ENCODE measurements at regions not wholly inside any gene's neighbourhood (a gene's known extent, or its start where the extent isn't known, plus 50 kb on each side); places are given as distances from the start of the nearest gene placed in this dataset.

DNA sequence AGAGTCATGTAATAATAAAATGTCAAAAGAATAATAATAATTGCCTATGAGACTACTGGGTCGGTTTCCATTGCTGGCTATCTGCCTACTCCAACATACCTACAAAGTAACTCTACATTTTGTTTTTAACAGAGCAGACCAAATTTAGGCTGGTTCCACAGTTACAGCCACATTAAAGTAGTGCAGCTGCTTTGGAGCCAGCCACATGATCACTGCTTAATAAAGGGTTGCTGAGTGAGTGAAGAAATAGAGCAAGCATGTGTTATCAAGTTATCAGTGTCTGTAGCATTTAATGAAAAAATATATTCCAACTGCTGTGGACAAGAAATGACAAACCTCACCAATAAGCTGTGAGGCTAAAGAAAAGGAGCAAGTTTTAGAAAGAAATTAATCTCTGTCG lies 782.3 kb downstream of the PCDH18 start:
- Histone ChIP-seq H3K36me3 (ENCODE audit: control insufficient read depth in 2 of 3, insufficient read depth in 3 of 3, low read length in 3 of 3) (no peaks in the 10 kb centered on the region), H3K27me3 (ENCODE audit: control insufficient read depth in 2 of 2, insufficient read depth in 2 of 2, low read length in 2 of 2) (no peaks in the 10 kb centered on the region), H3K4me1 (ENCODE audit: control insufficient read depth in 2 of 2, insufficient read depth in 2 of 2, low read length in 2 of 2) (no peaks in the 10 kb centered on the region), H3K4me3 (ENCODE audit: low read length) (no peak overlapping the region), H3K9me3 (ENCODE audit: control insufficient read depth in 2 of 3, low read length in 3 of 3) (no peaks in the 10 kb centered on the region), H3K27ac (ENCODE audit: low read depth, low read length) (no peak overlapping the region)
- no peak for ATAC-seq
- CTCF ChIA-PET, result no interaction called here
- H3K4me1 Mint-ChIP-seq, result no peaks in the 10 kb centered on the region
- H3K27me3 Mint-ChIP-seq, result no peaks in the 10 kb centered on the region
- no peak overlapping the region for H3K27ac Mint-ChIP-seq
- H3K9me3 Mint-ChIP-seq, result peaks cover 0 to 11% (median 0%) of the 10 kb centered on the region in 11 donors
- DNase-seq, result no peak
- H3K4me3 Mint-ChIP-seq, result no peak overlapping the region
- POLR2A ChIA-PET, result no interaction called here
- intact Hi-C loops (cut with micrococcal nuclease), result no loop called here
- H3K36me3 Mint-ChIP-seq, result no peaks in the 10 kb centered on the region

GRCh38 chr4:136748773-136749172 lies 783.5 kb downstream of the PCDH18 start:
- intact Hi-C loops (cut with micrococcal nuclease), result no loop called here
- H3K27ac Mint-ChIP-seq, result no peak overlapping the region
- POLR2A ChIA-PET, result no interaction called here
- H3K36me3 Mint-ChIP-seq, result no peaks in the 10 kb centered on the region
- no peak overlapping the region for H3K27ac ChIP-seq (ENCODE audit: low read depth, low read length)
- no peaks in the 10 kb centered on the region for H3K27me3 Mint-ChIP-seq
- H3K9me3 ChIP-seq (ENCODE audit: control insufficient read depth in 2 of 3, low read length in 3 of 3), result no peaks in the 10 kb centered on the region
- no peak overlapping the region for H3K4me3 Mint-ChIP-seq
- no peak overlapping the region for H3K4me3 ChIP-seq (ENCODE audit: low read length)
- no peaks in the 10 kb centered on the region for H3K36me3 ChIP-seq (ENCODE audit: control insufficient read depth in 2 of 3, insufficient read depth in 3 of 3, low read length in 3 of 3)
- DNase-seq (no peak), ATAC-seq (no peak)
- no peaks in the 10 kb centered on the region for H3K4me1 ChIP-seq (ENCODE audit: control insufficient read depth in 2 of 2, insufficient read depth in 2 of 2, low read length in 2 of 2)
- peaks cover 0 to 11% (median 2%) of the 10 kb centered on the region in 11 donors for H3K9me3 Mint-ChIP-seq
- CTCF ChIA-PET, result no interaction called here
- H3K27me3 ChIP-seq (ENCODE audit: control insufficient read depth in 2 of 2, insufficient read depth in 2 of 2, low read length in 2 of 2), result no peaks in the 10 kb centered on the region
- H3K4me1 Mint-ChIP-seq, result no peaks in the 10 kb centered on the region

DNA sequence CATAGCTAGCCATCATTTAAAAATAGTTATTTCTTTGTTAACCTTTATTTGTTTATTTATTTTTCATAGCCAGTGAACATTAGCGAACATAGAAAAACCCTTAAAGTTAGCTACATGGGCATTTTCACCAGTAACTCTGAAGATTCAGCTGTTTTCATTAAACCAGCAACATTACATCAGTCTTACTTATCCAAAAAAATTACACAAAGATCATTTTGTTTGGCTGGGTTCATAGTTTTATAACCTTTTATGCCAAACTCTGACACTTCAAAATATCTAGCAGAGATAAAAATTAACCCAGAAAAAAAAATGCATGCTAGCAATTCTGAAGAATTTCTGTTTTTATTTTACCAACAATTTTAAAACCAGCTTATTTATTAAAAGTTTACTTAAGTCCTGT lies 784.1 kb downstream of the PCDH18 start:
- no peak overlapping the region for H3K27ac Mint-ChIP-seq
- no peaks in the 10 kb centered on the region for H3K27me3 Mint-ChIP-seq
- DNase-seq (no peak), ATAC-seq (no peak)
- ChIA-PET CTCF (no interaction called here), POLR2A (no interaction called here)
- Histone ChIP-seq H3K27ac (ENCODE audit: low read depth, low read length) (no peak overlapping the region), H3K36me3 (ENCODE audit: control insufficient read depth in 2 of 3, insufficient read depth in 3 of 3, low read length in 3 of 3) (no peaks in the 10 kb centered on the region), H3K4me3 (ENCODE audit: low read length) (no peak overlapping the region), H3K4me1 (ENCODE audit: control insufficient read depth in 2 of 2, insufficient read depth in 2 of 2, low read length in 2 of 2) (no peaks in the 10 kb centered on the region), H3K27me3 (ENCODE audit: control insufficient read depth in 2 of 2, insufficient read depth in 2 of 2, low read length in 2 of 2) (no peaks in the 10 kb centered on the region), H3K9me3 (ENCODE audit: control insufficient read depth in 2 of 3, low read length in 3 of 3) (no peaks in the 10 kb centered on the region)
- H3K36me3 Mint-ChIP-seq, result no peaks in the 10 kb centered on the region
- H3K4me1 Mint-ChIP-seq, result no peaks in the 10 kb centered on the region
- peaks cover 0 to 11% (median 2%) of the 10 kb centered on the region in 11 donors for H3K9me3 Mint-ChIP-seq
- no peak overlapping the region for H3K4me3 Mint-ChIP-seq
- intact Hi-C loops (cut with micrococcal nuclease), result no loop called here

GRCh38 chr4:136743238-136743637 lies 789.1 kb downstream of the PCDH18 start:
- no peak for DNase-seq
- Mint-ChIP-seq H3K4me1 (no peaks in the 10 kb centered on the region), H3K27ac (no peak overlapping the region), H3K9me3 (peaks cover 0 to 6% (median 3%) of the 10 kb centered on the region in 11 donors), H3K4me3 (no peak overlapping the region), H3K27me3 (no peaks in the 10 kb centered on the region), H3K36me3 (no peaks in the 10 kb centered on the region)
- ChIA-PET POLR2A (no interaction called here), CTCF (no interaction called here)
- no peak for ATAC-seq
- Histone ChIP-seq H3K4me1 (ENCODE audit: control insufficient read depth in 2 of 2, insufficient read depth in 2 of 2, low read length in 2 of 2) (no peaks in the 10 kb centered on the region), H3K36me3 (ENCODE audit: control insufficient read depth in 2 of 3, insufficient read depth in 3 of 3, low read length in 3 of 3) (no peaks in the 10 kb centered on the region), H3K27me3 (ENCODE audit: control insufficient read depth in 2 of 2, insufficient read depth in 2 of 2, low read length in 2 of 2) (no peaks in the 10 kb centered on the region), H3K27ac (ENCODE audit: low read depth, low read length) (no peak overlapping the region), H3K9me3 (ENCODE audit: control insufficient read depth in 2 of 3, low read length in 3 of 3) (no peaks in the 10 kb centered on the region), H3K4me3 (ENCODE audit: low read length) (no peak overlapping the region)
- intact Hi-C loops (cut with micrococcal nuclease), result no loop called here

DNA sequence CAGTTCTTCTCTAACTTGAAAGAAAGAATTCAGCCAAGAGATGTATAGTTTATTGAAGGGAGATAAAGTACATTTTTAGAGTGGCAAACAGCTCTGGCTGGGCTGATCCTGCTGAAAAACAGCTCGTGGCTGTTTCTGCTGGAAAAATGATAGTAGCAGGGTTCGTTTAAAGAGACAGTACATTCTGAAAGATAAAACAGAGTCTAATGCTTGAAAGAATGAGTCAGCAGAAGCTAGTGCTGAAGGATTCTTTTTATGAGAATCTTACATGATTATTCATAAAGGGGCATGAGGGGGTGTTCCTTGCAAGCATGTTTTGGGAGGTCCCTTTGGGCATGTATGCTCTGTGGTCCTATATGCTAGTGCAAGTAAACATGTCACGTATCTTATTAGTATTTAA lies 790.0 kb downstream of the PCDH18 start:
- H3K27ac ChIP-seq (ENCODE audit: low read depth, low read length), result no peak overlapping the region
- H3K36me3 ChIP-seq (ENCODE audit: control insufficient read depth in 2 of 3, insufficient read depth in 3 of 3, low read length in 3 of 3), result no peaks in the 10 kb centered on the region
- no peaks in the 10 kb centered on the region for H3K27me3 ChIP-seq (ENCODE audit: control insufficient read depth in 2 of 2, insufficient read depth in 2 of 2, low read length in 2 of 2)
- H3K4me1 ChIP-seq (ENCODE audit: control insufficient read depth in 2 of 2, insufficient read depth in 2 of 2, low read length in 2 of 2), result no peaks in the 10 kb centered on the region
- no peaks in the 10 kb centered on the region for H3K36me3 Mint-ChIP-seq
- no peak overlapping the region for H3K4me3 ChIP-seq (ENCODE audit: low read length)
- no peaks in the 10 kb centered on the region for H3K4me1 Mint-ChIP-seq
- no peak overlapping the region for H3K27ac Mint-ChIP-seq
- ATAC-seq, result no peak
- POLR2A ChIA-PET, result no interaction called here
- no peaks in the 10 kb centered on the region for H3K27me3 Mint-ChIP-seq
- H3K4me3 Mint-ChIP-seq, result no peak overlapping the region
- H3K9me3 ChIP-seq (ENCODE audit: control insufficient read depth in 2 of 3, low read length in 3 of 3), result no peaks in the 10 kb centered on the region
- CTCF ChIA-PET, result no interaction called here
- DNase-seq, result no peak
- intact Hi-C loops (cut with micrococcal nuclease), result no loop called here
- H3K9me3 Mint-ChIP-seq, result peaks cover 0 to 6% (median 3%) of the 10 kb centered on the region in 11 donors

GRCh38 chr4:136741468-136741867 lies 790.8 kb downstream of the PCDH18 start:
- H3K36me3 ChIP-seq (ENCODE audit: control insufficient read depth in 2 of 3, insufficient read depth in 3 of 3, low read length in 3 of 3), result no peaks in the 10 kb centered on the region
- H3K27ac ChIP-seq (ENCODE audit: low read depth, low read length), result no peak overlapping the region
- intact Hi-C loops (cut with micrococcal nuclease), result no loop called here
- ATAC-seq (no peak), DNase-seq (no peak)
- no peak overlapping the region for H3K27ac Mint-ChIP-seq
- no peaks in the 10 kb centered on the region for H3K27me3 Mint-ChIP-seq
- no peaks in the 10 kb centered on the region for H3K36me3 Mint-ChIP-seq
- no peaks in the 10 kb centered on the region for H3K9me3 ChIP-seq (ENCODE audit: control insufficient read depth in 2 of 3, low read length in 3 of 3)
- CTCF ChIA-PET, result no interaction called here
- H3K4me1 Mint-ChIP-seq, result no peaks in the 10 kb centered on the region
- POLR2A ChIA-PET, result no interaction called here
- no peaks in the 10 kb centered on the region for H3K27me3 ChIP-seq (ENCODE audit: control insufficient read depth in 2 of 2, insufficient read depth in 2 of 2, low read length in 2 of 2)
- peaks cover 0 to 6% (median 3%) of the 10 kb centered on the region in 11 donors for H3K9me3 Mint-ChIP-seq
- H3K4me3 Mint-ChIP-seq, result no peak overlapping the region
- no peak overlapping the region for H3K4me3 ChIP-seq (ENCODE audit: low read length)
- no peaks in the 10 kb centered on the region for H3K4me1 ChIP-seq (ENCODE audit: control insufficient read depth in 2 of 2, insufficient read depth in 2 of 2, low read length in 2 of 2)

DNA sequence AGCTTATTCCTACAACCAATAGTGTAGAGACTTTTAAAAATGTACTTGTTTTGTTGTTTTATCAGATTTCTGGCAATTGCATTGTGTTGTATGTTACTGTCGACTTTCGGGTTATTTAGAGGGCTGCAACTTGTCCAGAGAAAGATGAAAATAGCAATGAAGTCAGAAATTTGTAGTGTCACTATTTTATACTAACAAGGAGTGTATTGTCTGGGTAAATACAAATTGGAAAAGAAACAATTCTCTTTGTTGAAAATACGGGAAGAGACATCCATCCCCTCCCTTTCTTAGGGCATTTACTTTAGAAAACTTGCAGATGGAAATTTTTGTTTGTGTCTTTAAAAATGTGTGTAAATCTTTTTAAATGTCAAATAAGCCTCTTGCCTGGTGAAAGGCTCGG lies 792.0 kb downstream of the PCDH18 start:
- no peak overlapping the region for H3K4me3 Mint-ChIP-seq
- no peak overlapping the region for H3K27ac Mint-ChIP-seq
- Histone ChIP-seq H3K36me3 (ENCODE audit: control insufficient read depth in 2 of 3, insufficient read depth in 3 of 3, low read length in 3 of 3) (no peaks in the 10 kb centered on the region), H3K4me3 (ENCODE audit: low read length) (no peak overlapping the region), H3K27me3 (ENCODE audit: control insufficient read depth in 2 of 2, insufficient read depth in 2 of 2, low read length in 2 of 2) (no peaks in the 10 kb centered on the region), H3K27ac (ENCODE audit: low read depth, low read length) (no peak overlapping the region), H3K9me3 (ENCODE audit: control insufficient read depth in 2 of 3, low read length in 3 of 3) (no peaks in the 10 kb centered on the region), H3K4me1 (ENCODE audit: control insufficient read depth in 2 of 2, insufficient read depth in 2 of 2, low read length in 2 of 2) (no peaks in the 10 kb centered on the region)
- CTCF ChIA-PET, result no interaction called here
- H3K27me3 Mint-ChIP-seq, result no peaks in the 10 kb centered on the region
- DNase-seq (no peak), ATAC-seq (no peak)
- H3K4me1 Mint-ChIP-seq, result no peaks in the 10 kb centered on the region
- H3K9me3 Mint-ChIP-seq, result peaks cover 0 to 6% (median under 1%) of the 10 kb centered on the region in 11 donors
- no peaks in the 10 kb centered on the region for H3K36me3 Mint-ChIP-seq
- intact Hi-C loops (cut with micrococcal nuclease), result no loop called here
- POLR2A ChIA-PET, result no interaction called here

Measured in naive thymus-derived CD4-positive, alpha-beta T cell (primary cell).